ENCODE measurements at regions not wholly inside any gene's neighbourhood (a gene's known extent, or its start where the extent isn't known, plus 50 kb on each side); places are given as distances from the start of the nearest gene placed in this dataset.

- TF ChIP-seq CTCF (IDR thresholded peaks at IDR 0.05; ENCODE audit: insufficient read depth, low read depth, low read length) (no peak), EZH2 (IDR thresholded peaks at IDR 0.05; ENCODE audit: insufficient read depth, low read length) (no peak)
Observed at GRCh38 chr18:22033085-22033484, 136.3 kb upstream of the GATA6 start.

All from astrocyte (in vitro differentiated cells and primary cell).